KOPT-K1 (cell line): ENCODE measurements at regions not wholly inside any gene's neighbourhood (a gene's known extent, or its start where the extent isn't known, plus 50 kb on each side); places are given as distances from the start of the nearest gene placed in this dataset.

Experiments
- H3K27ac ChIP-seq: fragments of 200-600 bp; sonication (generic); 2 replicates; pipeline ENCODE4 v1.5.1; 2016; ENCODE audit warnings: antibody characterized with exemption, mild to moderate bottlenecking, low read depth, low read length; ENCODE audit not compliant: poor library complexity, severe bottlenecking
- H3K36me3 ChIP-seq: fragments of 200-600 bp; sonication (generic); 2 replicates; pipeline ENCODE4 v1.5.1; 2017; ENCODE audit warnings: antibody characterized with exemption, mild to moderate bottlenecking, low read length, moderate library complexity; ENCODE audit not compliant: insufficient read depth
- H3K9me3 ChIP-seq: fragments of 200-600 bp; sonication (generic); 2 replicates; pipeline ENCODE4 v1.5.1; 2017; ENCODE audit warnings: antibody characterized with exemption, low read length, mild to moderate bottlenecking; ENCODE audit not compliant: insufficient read depth, poor library complexity, severe bottlenecking

GRCh38 chr16:64321881-64322280 is 800.0 kb downstream of the CDH11 start:
- Histone ChIP-seq H3K27ac (no peak overlapping the region), H3K36me3 (no peaks in the 10 kb centered on the region), H3K9me3 (no peaks in the 10 kb centered on the region)

DNA sequence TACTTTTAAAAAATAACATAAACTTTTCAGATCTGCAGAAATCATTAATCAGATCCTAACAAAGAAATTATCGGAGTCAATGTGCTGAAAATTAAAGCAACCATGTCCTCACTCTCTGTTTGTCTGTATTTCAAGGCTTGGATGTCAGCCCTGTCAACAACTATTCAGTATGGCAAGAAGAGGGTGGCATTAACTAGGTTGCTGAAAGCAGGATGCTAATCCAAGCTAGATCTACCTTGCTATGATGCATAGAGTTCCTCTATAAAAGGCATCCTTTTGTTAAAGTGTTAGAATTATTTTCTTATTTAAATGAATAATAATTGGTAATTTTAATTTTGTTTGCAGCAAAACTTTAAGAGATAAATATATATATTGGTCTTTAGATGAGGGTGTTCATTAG is 800.8 kb downstream of the CDH11 start:
- Histone ChIP-seq H3K9me3 (no peaks in the 10 kb centered on the region), H3K27ac (no peak overlapping the region)

GRCh38 chr16:64317601-64318000 is 804.3 kb downstream of the CDH11 start:
- Histone ChIP-seq H3K36me3 (no peaks in the 10 kb centered on the region), H3K9me3 (no peaks in the 10 kb centered on the region), H3K27ac (no peak overlapping the region)

More for the DNA sequence above, 800.8 kb downstream of the CDH11 start:
- no peaks in the 10 kb centered on the region for H3K36me3 ChIP-seq

DNA sequence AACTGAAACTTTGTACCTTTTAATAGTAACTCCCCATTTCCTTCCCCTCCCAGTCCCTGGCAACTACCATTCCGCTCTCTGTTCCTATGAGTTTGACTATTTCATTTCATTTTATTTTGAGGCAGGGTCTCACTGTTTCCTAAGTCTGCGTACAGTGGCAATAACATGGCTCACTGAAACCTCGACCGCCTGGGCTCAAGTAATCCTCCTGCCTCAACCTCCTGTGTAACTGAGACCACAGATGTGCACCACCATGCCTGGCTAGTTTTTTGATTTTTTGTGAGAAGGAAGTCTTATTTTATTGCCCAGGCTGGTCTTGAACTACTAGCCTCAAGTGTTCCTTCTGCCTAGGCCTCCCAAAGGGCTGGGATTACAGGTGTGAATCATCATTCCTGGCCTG is 808.1 kb downstream of the CDH11 start:
- Histone ChIP-seq H3K36me3 (no peaks in the 10 kb centered on the region), H3K9me3 (no peaks in the 10 kb centered on the region), H3K27ac (no peak overlapping the region)

DNA sequence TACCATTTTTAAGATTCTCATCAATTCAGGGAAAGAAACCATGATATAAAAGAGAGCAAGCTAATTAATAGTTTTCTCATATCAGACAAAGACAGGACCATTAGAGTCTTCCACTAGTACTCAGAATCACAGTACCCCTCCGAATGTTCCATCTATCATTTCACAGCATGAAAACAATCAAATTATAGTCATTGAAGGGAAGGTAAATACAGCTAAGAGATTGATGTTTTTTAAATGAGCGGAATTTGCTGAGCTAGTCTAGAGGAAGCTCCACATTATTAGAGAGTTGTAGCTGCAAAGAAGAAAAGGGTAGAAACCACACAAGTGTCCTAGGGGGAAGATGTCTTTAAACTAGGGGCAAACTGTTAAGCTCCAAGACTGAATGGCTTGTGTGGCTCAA is 808.9 kb downstream of the CDH11 start:
- H3K27ac ChIP-seq = no peak overlapping the region
- no peaks in the 10 kb centered on the region for H3K36me3 ChIP-seq
- no peaks in the 10 kb centered on the region for H3K9me3 ChIP-seq

DNA sequence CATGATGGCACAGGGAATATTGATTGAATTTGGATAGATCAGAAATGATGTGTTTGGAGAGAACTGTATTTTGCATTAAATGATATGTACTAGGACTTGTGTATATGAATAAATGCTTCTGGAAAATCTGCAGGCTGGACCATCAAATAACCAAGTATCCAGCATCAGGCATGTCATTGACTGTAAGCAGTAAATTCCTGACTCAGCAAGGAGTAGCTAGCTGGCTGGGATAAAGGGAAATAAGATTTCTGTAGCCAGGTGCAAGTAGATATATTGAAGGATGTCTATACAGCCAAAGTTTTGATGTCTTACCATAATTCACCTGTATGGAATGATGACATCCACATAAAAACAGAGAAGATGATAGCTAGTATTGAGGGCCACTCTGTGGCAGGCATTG is 809.6 kb downstream of the CDH11 start:
- H3K36me3 ChIP-seq = no peaks in the 10 kb centered on the region
- no peaks in the 10 kb centered on the region for H3K9me3 ChIP-seq
- H3K27ac ChIP-seq = no peak overlapping the region

DNA sequence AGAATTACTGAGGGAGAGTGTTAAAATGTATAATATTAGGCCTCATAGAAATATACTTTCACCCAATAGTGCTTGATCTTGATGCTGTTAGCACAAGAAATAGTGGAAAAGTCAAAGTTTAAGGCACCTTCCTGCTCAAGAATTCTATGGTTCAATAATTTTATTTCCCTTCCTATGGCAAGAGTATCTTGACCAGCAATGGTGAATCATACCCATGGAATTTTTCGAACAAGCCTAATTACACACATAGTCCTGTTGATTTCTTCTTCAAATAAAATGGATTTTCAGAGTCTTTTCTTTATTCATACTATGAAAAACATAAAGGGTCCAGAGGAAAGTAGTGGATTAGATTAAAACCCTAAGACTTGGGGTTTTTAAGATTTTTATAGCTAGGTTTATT is 810.6 kb downstream of the CDH11 start:
- H3K27ac ChIP-seq = no peak overlapping the region
- H3K9me3 ChIP-seq = no peaks in the 10 kb centered on the region
- no peaks in the 10 kb centered on the region for H3K36me3 ChIP-seq

GRCh38 chr16:64309398-64310110 is 812.3 kb downstream of the CDH11 start:
- Histone ChIP-seq H3K27ac (no peak overlapping the region), H3K36me3 (no peaks in the 10 kb centered on the region), H3K9me3 (no peaks in the 10 kb centered on the region)

GRCh38 chr16:64308721-64309120 is 813.1 kb downstream of the CDH11 start:
- Histone ChIP-seq H3K9me3 (no peaks in the 10 kb centered on the region), H3K36me3 (no peaks in the 10 kb centered on the region), H3K27ac (no peak overlapping the region)

DNA sequence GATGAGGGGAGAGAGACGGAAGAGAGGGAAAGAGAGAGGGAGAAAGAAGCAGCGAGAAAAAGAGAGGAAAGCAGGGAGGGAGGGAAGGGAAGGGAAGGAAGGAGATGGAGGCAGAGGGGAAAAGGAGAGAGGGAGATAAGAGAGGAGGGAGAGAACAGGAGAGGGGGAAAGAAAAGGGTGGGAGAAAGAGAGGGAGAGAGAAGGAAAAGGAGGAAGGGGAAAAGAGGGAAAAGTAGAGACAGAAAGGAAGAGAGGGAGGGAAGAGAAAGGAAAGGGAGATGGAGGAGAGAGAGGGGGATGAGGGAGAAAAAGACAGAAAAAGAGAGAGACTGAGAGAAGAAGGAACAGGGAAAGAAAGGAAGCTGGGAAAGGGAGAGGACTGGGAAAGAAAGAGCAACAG is 814.4 kb downstream of the CDH11 start:
- no peaks in the 10 kb centered on the region for H3K36me3 ChIP-seq
- H3K9me3 ChIP-seq = no peaks in the 10 kb centered on the region
- H3K27ac ChIP-seq = no peak overlapping the region

- no peaks in the 10 kb centered on the region for H3K36me3 ChIP-seq
- H3K27ac ChIP-seq = no peak overlapping the region
- H3K9me3 ChIP-seq = no peaks in the 10 kb centered on the region
Measured at GRCh38 chr16:64305663-64306062, 816.2 kb downstream of the CDH11 start.

- no peaks in the 10 kb centered on the region for H3K9me3 ChIP-seq
- H3K27ac ChIP-seq = no peak overlapping the region
- H3K36me3 ChIP-seq = no peaks in the 10 kb centered on the region
Measured at GRCh38 chr16:64304951-64305350, 816.9 kb downstream of the CDH11 start.

- no peaks in the 10 kb centered on the region for H3K36me3 ChIP-seq
- no peak overlapping the region for H3K27ac ChIP-seq
- H3K9me3 ChIP-seq = no peaks in the 10 kb centered on the region
Measured at GRCh38 chr16:64304396-64304795, 817.5 kb downstream of the CDH11 start.

GRCh38 chr16:64297863-64298600 is 823.8 kb downstream of the CDH11 start:
- H3K9me3 ChIP-seq = no peaks in the 10 kb centered on the region
- H3K36me3 ChIP-seq = no peaks in the 10 kb centered on the region
- H3K27ac ChIP-seq = no peak overlapping the region

- Histone ChIP-seq H3K27ac (no peak overlapping the region), H3K36me3 (no peaks in the 10 kb centered on the region), H3K9me3 (no peaks in the 10 kb centered on the region)
Measured at GRCh38 chr16:64295466-64295865, 826.4 kb downstream of the CDH11 start.

- Histone ChIP-seq H3K9me3 (no peaks in the 10 kb centered on the region), H3K27ac (no peak overlapping the region), H3K36me3 (no peaks in the 10 kb centered on the region)
Measured at GRCh38 chr16:64292953-64293352, 828.9 kb downstream of the CDH11 start.
